H9 (cell line): ENCODE measurements at regions not wholly inside any gene's neighbourhood (a gene's known extent, or its start where the extent isn't known, plus 50 kb on each side); places are given as distances from the start of the nearest gene placed in this dataset.

Experiments
- DNase-seq: peaks from one replicate; pipeline ENCODE4 v3.0.0-alpha.2; 2017
- H2AFZ ChIP-seq: one replicate; pipeline ENCODE4 v1.6.1; 2013; ENCODE audit warnings: mild to moderate bottlenecking, low read length, control low read depth, moderate library complexity
- H2AK5ac ChIP-seq: 2 replicates; pipeline ENCODE4 v1.6.1; 2013; ENCODE audit warnings: low read length, control low read depth, mixed read lengths; ENCODE audit not compliant: insufficient read length
- H2BK120ac ChIP-seq: one replicate; pipeline ENCODE4 v1.6.1; 2013; ENCODE audit warnings: low read depth, mild to moderate bottlenecking, low read length, control low read depth, inconsistent platforms; ENCODE audit not compliant: poor library complexity, severe bottlenecking
- H2BK12ac ChIP-seq: 2 replicates; pipeline ENCODE4 v1.6.1; 2013; ENCODE audit warnings: low read length, control low read depth, mixed read lengths, low read depth; ENCODE audit not compliant: insufficient read length
- H2BK15ac ChIP-seq: 2 replicates; pipeline ENCODE4 v1.6.1; 2013; ENCODE audit warnings: low read depth, low read length, control low read depth
- H2BK20ac ChIP-seq: one replicate; pipeline ENCODE4 v1.6.1; 2013; ENCODE audit warnings: low read depth, mild to moderate bottlenecking, low read length, control low read depth, inconsistent platforms; ENCODE audit not compliant: poor library complexity, severe bottlenecking
- H2BK5ac ChIP-seq: 2 replicates; pipeline ENCODE4 v1.6.1; 2013; ENCODE audit warnings: low read length, control low read depth, mixed read lengths; ENCODE audit not compliant: insufficient read length
- H3K14ac ChIP-seq: 2 replicates; pipeline ENCODE4 v1.6.1; 2013; ENCODE audit warnings: low read length, control low read depth; ENCODE audit not compliant: insufficient read depth
- H3K18ac ChIP-seq: 2 replicates; pipeline ENCODE4 v1.6.1; 2013; ENCODE audit warnings: low read depth, mild to moderate bottlenecking, mixed read lengths, low read length, control low read depth; ENCODE audit not compliant: insufficient read length
- H3K23ac ChIP-seq: 2 replicates; pipeline ENCODE4 v1.6.1; 2013; ENCODE audit warnings: low read length, control low read depth, mixed read lengths, low read depth; ENCODE audit not compliant: insufficient read length
- H3K23me2 ChIP-seq: 2 replicates; pipeline ENCODE4 v1.6.1; 2013; ENCODE audit warnings: low read depth, mild to moderate bottlenecking, mixed read lengths, low read length, control low read depth; ENCODE audit not compliant: insufficient read length, poor library complexity, severe bottlenecking
- H3K27ac ChIP-seq: 2 replicates; pipeline ENCODE4 v1.5.1; 2013; ENCODE audit warnings: low read length, control low read depth, mixed read lengths, low read depth; ENCODE audit not compliant: insufficient read length
- H3K27me3 ChIP-seq: 2 replicates; pipeline ENCODE4 v1.6.1; 2013; ENCODE audit warnings: low read length, control low read depth, inconsistent platforms; ENCODE audit not compliant: insufficient read depth
- H3K4ac ChIP-seq: 2 replicates; pipeline ENCODE4 v1.6.1; 2013; ENCODE audit warnings: low read depth, mild to moderate bottlenecking, control low read depth, inconsistent platforms, low read length, moderate library complexity
- H3K4me1 ChIP-seq: 2 replicates; pipeline ENCODE4 v1.6.1; 2013; ENCODE audit warnings: low read length, control low read depth, inconsistent platforms; ENCODE audit not compliant: insufficient read depth
- H3K4me2 ChIP-seq: 2 replicates; pipeline ENCODE4 v1.6.1; 2013; ENCODE audit warnings: low read length, control low read depth, mixed read lengths; ENCODE audit not compliant: insufficient read length, insufficient read depth
- H3K56ac ChIP-seq: 2 replicates; pipeline ENCODE4 v1.6.1; 2013; ENCODE audit warnings: low read depth, mild to moderate bottlenecking, mixed read lengths, low read length, control low read depth; ENCODE audit not compliant: insufficient read length
- H3K79me1 ChIP-seq: 2 replicates; pipeline ENCODE4 v1.6.1; 2013; ENCODE audit warnings: low read depth, mild to moderate bottlenecking, moderate library complexity, low read length, control low read depth, inconsistent platforms; ENCODE audit not compliant: insufficient read depth, poor library complexity, severe bottlenecking
- H3K79me2 ChIP-seq: 2 replicates; pipeline ENCODE4 v1.6.1; 2013; ENCODE audit warnings: low read length, control low read depth, inconsistent platforms; ENCODE audit not compliant: insufficient read depth
- H3K9ac ChIP-seq: 2 replicates; pipeline ENCODE4 v1.6.1; 2013; ENCODE audit warnings: low read length, control low read depth, mixed read lengths; ENCODE audit not compliant: insufficient read length; ENCODE audit errors: extremely low read depth
- H3K9me3 ChIP-seq: one replicate; pipeline ENCODE4 v1.6.1; 2013; ENCODE audit warnings: low read depth, low read length, inconsistent platforms; ENCODE audit not compliant: control insufficient read depth
- H3T11ph ChIP-seq: one replicate; pipeline ENCODE4 v1.6.1; 2013; ENCODE audit warnings: mild to moderate bottlenecking, low read length, control low read depth, inconsistent platforms
- H4K20me1 ChIP-seq: one replicate; pipeline ENCODE4 v1.6.1; 2013; ENCODE audit not compliant: control insufficient read depth, insufficient read length, insufficient read depth
- H4K5ac ChIP-seq: 2 replicates; pipeline ENCODE4 v1.6.1; 2013; ENCODE audit warnings: low read depth, mild to moderate bottlenecking, mixed read lengths, low read length, control low read depth; ENCODE audit not compliant: insufficient read length
- H4K8ac ChIP-seq: replicated peaks from 2 replicates; pipeline ENCODE4 v1.6.1; 2013; ENCODE audit warnings: low read length, control low read depth, mixed read lengths, low read depth; ENCODE audit not compliant: insufficient read length
- H4K91ac ChIP-seq: 2 replicates; pipeline ENCODE4 v1.6.1; 2013; ENCODE audit warnings: low read depth, mild to moderate bottlenecking, moderate library complexity, mixed read lengths, low read length, control low read depth; ENCODE audit not compliant: insufficient read length
- H3K27ac Mint-ChIP-seq, 3 experiments: 2 replicates in 2 of 3; 3 replicates in 1 of 3; pipeline ENCODE4 v1.8.0; 2020 to 2021; ENCODE audit warnings: mixed read lengths in 3 of 3, mild to moderate bottlenecking in 1 of 3, moderate library complexity in 1 of 3
- H3K27me3 Mint-ChIP-seq: 2 replicates; pipeline ENCODE4 v1.8.0; 2021; ENCODE audit warnings: low read depth, mild to moderate bottlenecking, moderate library complexity, mixed read lengths
- H3K36me3 Mint-ChIP-seq, 3 experiments: 2 replicates in 2 of 3; 3 replicates in 1 of 3; pipeline ENCODE4 v1.8.0; 2020 to 2021; ENCODE audit warnings: low read depth in 3 of 3, mixed read lengths in 3 of 3; ENCODE audit not compliant: insufficient read depth in 1 of 3
- H3K4me1 Mint-ChIP-seq, 2 experiments: 2 replicates each; pipeline ENCODE4 v1.8.0; 2020; ENCODE audit warnings: mixed read lengths in 2 of 2
- H3K4me3 Mint-ChIP-seq, 2 experiments: 2 replicates in 1 of 2; 3 replicates in 1 of 2; pipeline ENCODE4 v1.8.0; 2020 to 2021; ENCODE audit warnings: mild to moderate bottlenecking in 2 of 2, mixed read lengths in 2 of 2, moderate library complexity in 1 of 2
- H3K9me3 Mint-ChIP-seq, 2 experiments: 2 replicates in 1 of 2; 3 replicates in 1 of 2; pipeline ENCODE4 v1.8.0; 2020; ENCODE audit warnings: mild to moderate bottlenecking in 2 of 2, mixed read lengths in 2 of 2, moderate library complexity in 1 of 2
- CTCF ChIP-seq: fragments of 200-600 bp; sonication (generic); conservative IDR thresholded peaks from 3 replicates; pipeline ENCODE4 v1.8.0; 2021; ENCODE audit warnings: antibody characterized with exemption, mild to moderate bottlenecking
- WGBS: extraction: QIAGEN DNeasy Blood & Tissue Kit; methylation state at CpG from one replicate; pipeline ENCODE4 v1.1.7; 2013; ENCODE audit warnings: missing lambda C conversion rate, low lambda C conversion rate, mixed read lengths; ENCODE audit not compliant: insufficient read length; ENCODE audit errors: extremely low coverage; 5-methylcytosine and 5-hydroxymethylcytosine counted together

- no peak overlapping the region for H2AFZ ChIP-seq
- H3K9me3 Mint-ChIP-seq = peaks cover 0 to 4% of the 10 kb centered on the region in 2 experiments; a peak in 1 of 5 replicates
- DNase-seq = no peak
- no peak overlapping the region for H4K91ac ChIP-seq
- H3K14ac ChIP-seq = no peak overlapping the region
- H3T11ph ChIP-seq = no peak overlapping the region
- no peak overlapping the region for H2BK120ac ChIP-seq
- H2BK5ac ChIP-seq = no peak overlapping the region
- H3K9ac ChIP-seq = no peak overlapping the region
- no peaks in the 10 kb centered on the region for H3K9me3 ChIP-seq
- H4K5ac ChIP-seq = no peak overlapping the region
- H3K56ac ChIP-seq = no peak overlapping the region
- H3K79me2 ChIP-seq = no peaks in the 10 kb centered on the region
- H3K79me1 ChIP-seq = no peaks in the 10 kb centered on the region
- H2BK12ac ChIP-seq = no peak overlapping the region
- no peaks in the 10 kb centered on the region for H3K27me3 ChIP-seq
- H3K4me2 ChIP-seq = no peak overlapping the region
- H3K27me3 Mint-ChIP-seq = no peaks in the 10 kb centered on the region
- H3K4me1 Mint-ChIP-seq = peaks cover 42 to 43% of the 10 kb centered on the region in 2 experiments
- H4K8ac ChIP-seq = no peak overlapping the region
- no peak overlapping the region for H3K4me3 Mint-ChIP-seq
- H3K36me3 Mint-ChIP-seq = peaks cover 0 to 13% (median 0%) of the 10 kb centered on the region in 3 experiments; a peak in 3 of 7 replicates
- no peak overlapping the region for H3K18ac ChIP-seq
- H3K23me2 ChIP-seq = no peaks in the 10 kb centered on the region
- H3K23ac ChIP-seq = no peak overlapping the region
- H3K4ac ChIP-seq = no peak overlapping the region
- H3K4me1 ChIP-seq = peaks cover 5% of the 10 kb centered on the region; the same call in 1 of the 2 replicates
- no peak overlapping the region for H2BK20ac ChIP-seq
- no peak overlapping the region for H3K27ac ChIP-seq
- no peak for TF ChIP-seq CTCF
- H4K20me1 ChIP-seq = no peaks in the 10 kb centered on the region
- no peak overlapping the region for H3K27ac Mint-ChIP-seq
- no peak overlapping the region for H2AK5ac ChIP-seq
- no CpG with 5 or more reads among the region's 5 CpGs for WGBS
- H2BK15ac ChIP-seq = no peak overlapping the region
Observed at GRCh38 chr11:100550912-100551632, 136.0 kb upstream of the ARHGAP42 start.
